Lung (tissue), 11 donors: ENCODE measurements at regions not wholly inside any gene's neighbourhood (a gene's known extent, or its start where the extent isn't known, plus 50 kb on each side); places are given as distances from the start of the nearest gene placed in this dataset.
A peak's percentile ranks its signal among the peaks of the same experiment; 100 is the strongest.

ENCODE experiments used
- ATAC-seq: fragments of 200-7000 bp; cut with Tn5 transposase; one replicate; pipeline ENCODE4 v1.9.1; 2020; ENCODE audit warnings: moderate number of reproducible peaks; ENCODE audit not compliant: insufficient read depth, low FRiP score
- DNase-seq, 3 donors: peaks; one replicate each; pipeline ENCODE4 v3.0.0-alpha.2; 2013 to 2017
- H3K27ac ChIP-seq, 2 donors: one replicate each; pipeline ENCODE4 v1.5.1; 2013; ENCODE audit warnings: mild to moderate bottlenecking in 2 of 2, moderate library complexity in 2 of 2, control low read depth in 1 of 2, inconsistent platforms in 1 of 2, low read depth in 1 of 2, low read length in 1 of 2
- H3K27me3 ChIP-seq, 3 donors: one replicate each; pipeline ENCODE4 v1.5.1; 2013; ENCODE audit warnings: low read length in 2 of 3; ENCODE audit not compliant: control insufficient read depth in 3 of 3, insufficient read depth in 3 of 3
- H3K36me3 ChIP-seq, 4 donors: one replicate each; pipeline ENCODE4 v1.5.1; 2013; ENCODE audit warnings: low read length in 4 of 4, mild to moderate bottlenecking in 1 of 4, moderate library complexity in 1 of 4; ENCODE audit not compliant: control insufficient read depth in 4 of 4, insufficient read depth in 4 of 4
- H3K4me1 ChIP-seq, 5 donors: one replicate each; pipeline ENCODE4 v1.5.1; 2013; ENCODE audit warnings: low read length in 5 of 5, mild to moderate bottlenecking in 2 of 5, moderate library complexity in 1 of 5; ENCODE audit not compliant: control insufficient read depth in 5 of 5, insufficient read depth in 5 of 5
- H3K4me3 ChIP-seq: one replicate; pipeline ENCODE4 v1.5.1; 2013; ENCODE audit warnings: mild to moderate bottlenecking, control low read depth, moderate library complexity
- H3K9ac ChIP-seq, 2 donors: one replicate each; pipeline ENCODE4 v1.5.1; 2013; ENCODE audit warnings: low read length in 2 of 2, control low read depth in 1 of 2; ENCODE audit not compliant: insufficient read depth in 1 of 2
- H3K9me3 ChIP-seq, 4 donors: one replicate each; pipeline ENCODE4 v1.5.1; 2013; ENCODE audit warnings: low read length in 3 of 4, mild to moderate bottlenecking in 1 of 4, moderate library complexity in 1 of 4; ENCODE audit not compliant: control insufficient read depth in 4 of 4, insufficient read depth in 3 of 4
- WGBS, 2 donors: extraction: QIAGEN DNeasy Blood & Tissue Kit; methylation state at CpG; one replicate each; pipeline ENCODE4 v1.1.7; 2013; 5-methylcytosine and 5-hydroxymethylcytosine counted together
- TF ChIP-seq, protein P1 (sequence below): IDR thresholded peaks from 2 replicates; pipeline ENCODE4 v1.5.1; 2012; ENCODE audit warnings: mild to moderate bottlenecking; ENCODE audit errors: control extremely low read depth, extremely low read depth
- donor health status: control.
- donor health status: control.
- donor health status: Bipolar disorder and iron deficiency.
- donor health status: healthy.
- donor health status: DM: yes; HTN: yes; CAD: no.

DNA sequence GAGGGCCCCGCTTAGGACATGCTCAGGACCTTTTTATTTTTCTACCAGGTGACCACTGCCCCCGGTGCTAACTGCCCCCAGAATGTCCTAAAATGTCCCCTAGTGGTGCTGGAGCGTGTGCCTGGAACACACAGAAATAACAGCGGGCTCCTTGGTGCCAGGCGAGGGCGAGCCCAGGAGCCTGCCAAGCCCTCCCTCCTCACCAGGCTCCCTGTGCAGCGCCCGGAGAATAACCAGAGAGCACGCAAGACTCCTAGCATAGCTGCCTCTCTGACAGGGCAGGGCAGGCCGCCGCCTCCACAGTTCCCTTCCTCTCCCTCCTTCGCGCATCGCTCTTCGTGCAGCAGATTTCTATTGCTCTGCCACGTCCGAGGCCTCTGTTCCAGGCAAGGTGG lies 84.3 kb upstream of the ZNF516 start:
- H3K4me3 ChIP-seq: no peak overlapping the region
- WGBS, 2 donors: 87% methylated on average over 17 of the region's 17 CpGs

GRCh38 chr18:76578571-76579300 lies 83.7 kb upstream of the ZNF516 start:
- Histone ChIP-seq H3K9me3 (peaks cover 0 to 3% (median 0%) of the 10 kb centered on the region in 4 donors), H3K27ac (no peak overlapping the region), H3K36me3 (no peaks in the 10 kb centered on the region), H3K27me3 (no peaks in the 10 kb centered on the region), H3K9ac (no peak overlapping the region), H3K4me1 (peaks cover 0 to 14% (median 0%) of the 10 kb centered on the region in 5 donors), H3K4me3 (no peak overlapping the region)
- DNase-seq (peak; percentile 32 to 57 (median 39)), ATAC-seq (no peak)
- 22 to 29% methylated on average over 39 of the region's 39 CpGs for WGBS, 2 donors
- TF ChIP-seq, protein P1, sequence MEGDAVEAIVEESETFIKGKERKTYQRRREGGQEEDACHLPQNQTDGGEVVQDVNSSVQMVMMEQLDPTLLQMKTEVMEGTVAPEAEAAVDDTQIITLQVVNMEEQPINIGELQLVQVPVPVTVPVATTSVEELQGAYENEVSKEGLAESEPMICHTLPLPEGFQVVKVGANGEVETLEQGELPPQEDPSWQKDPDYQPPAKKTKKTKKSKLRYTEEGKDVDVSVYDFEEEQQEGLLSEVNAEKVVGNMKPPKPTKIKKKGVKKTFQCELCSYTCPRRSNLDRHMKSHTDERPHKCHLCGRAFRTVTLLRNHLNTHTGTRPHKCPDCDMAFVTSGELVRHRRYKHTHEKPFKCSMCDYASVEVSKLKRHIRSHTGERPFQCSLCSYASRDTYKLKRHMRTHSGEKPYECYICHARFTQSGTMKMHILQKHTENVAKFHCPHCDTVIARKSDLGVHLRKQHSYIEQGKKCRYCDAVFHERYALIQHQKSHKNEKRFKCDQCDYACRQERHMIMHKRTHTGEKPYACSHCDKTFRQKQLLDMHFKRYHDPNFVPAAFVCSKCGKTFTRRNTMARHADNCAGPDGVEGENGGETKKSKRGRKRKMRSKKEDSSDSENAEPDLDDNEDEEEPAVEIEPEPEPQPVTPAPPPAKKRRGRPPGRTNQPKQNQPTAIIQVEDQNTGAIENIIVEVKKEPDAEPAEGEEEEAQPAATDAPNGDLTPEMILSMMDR: no peak

More for the DNA sequence above, 84.3 kb upstream of the ZNF516 start:
- no peak for ATAC-seq
- no peaks in the 10 kb centered on the region for H3K27me3 ChIP-seq
- H3K9me3 ChIP-seq: peaks cover 0 to 3% (median 0%) of the 10 kb centered on the region in 4 donors
- no peak for DNase-seq
- H3K9ac ChIP-seq: no peak overlapping the region
- no peak overlapping the region for H3K27ac ChIP-seq
- H3K4me1 ChIP-seq: peaks cover 0 to 14% (median 0%) of the 10 kb centered on the region in 5 donors
- no peaks in the 10 kb centered on the region for H3K36me3 ChIP-seq
- TF ChIP-seq, protein P1: no peak

GRCh38 chr18:76573325-76574025 lies 78.4 kb upstream of the ZNF516 start:
- peaks cover 0 to 1% (median 0%) of the 10 kb centered on the region in 5 donors for H3K4me1 ChIP-seq
- DNase-seq (no peak), ATAC-seq (no peak)
- H3K36me3 ChIP-seq: peaks cover 0 to 3% (median 0%) of the 10 kb centered on the region in 4 donors
- H3K4me3 ChIP-seq: no peak overlapping the region
- H3K9me3 ChIP-seq: peaks cover 0 to 3% (median 0%) of the 10 kb centered on the region in 4 donors
- no peak overlapping the region for H3K27ac ChIP-seq
- 76 to 81% methylated on average over 4 of the region's 4 CpGs for WGBS, 2 donors
- no peak overlapping the region for H3K9ac ChIP-seq
- no peaks in the 10 kb centered on the region for H3K27me3 ChIP-seq
- TF ChIP-seq, protein P1: no peak
